GM19324 (cell line): ENCODE measurements at regions not wholly inside any gene's neighbourhood (a gene's known extent, or its start where the extent isn't known, plus 50 kb on each side); places are given as distances from the start of the nearest gene placed in this dataset.
"Not testable (repeated sequence)": the region's sequence is repeated elsewhere in the genome, so short reads cannot be mapped to it uniquely, and the experiment has no call there.

ENCODE experiments used
- ATAC-seq: cut with Tn5 transposase; IDR thresholded peaks from one replicate; pipeline ENCODE4 v1.9.1; 2021; ENCODE audit warnings: mild to moderate bottlenecking, moderate library complexity; ENCODE audit not compliant: unreplicated experiment, low FRiP score

- no peak for ATAC-seq
Observed at GRCh38 chr14:106459971-106460730, 933.8 kb downstream of the TMEM121 start.

GRCh38 chr14:106460916-106461315, 934.5 kb downstream of the TMEM121 start:
- ATAC-seq = no peak

GRCh38 chr14:106466483-106466882, 940.1 kb downstream of the TMEM121 start:
- not testable (repeated sequence) for ATAC-seq

- not testable (repeated sequence) for ATAC-seq
Observed at GRCh38 chr14:106468869-106469268, 942.5 kb downstream of the TMEM121 start.

- ATAC-seq = not testable (repeated sequence)
Observed at GRCh38 chr14:106470028-106470427, 943.6 kb downstream of the TMEM121 start.

GRCh38 chr14:106474261-106475028, 948.1 kb downstream of the TMEM121 start:
- not testable (repeated sequence) for ATAC-seq

GRCh38 chr14:106475214-106475613, 948.8 kb downstream of the TMEM121 start:
- not testable (repeated sequence) for ATAC-seq

- ATAC-seq = not testable (repeated sequence)
Observed at GRCh38 chr14:106477600-106477999, 951.2 kb downstream of the TMEM121 start.

- ATAC-seq = not testable (repeated sequence)
Observed at GRCh38 chr14:106480287-106480686, 953.9 kb downstream of the TMEM121 start.

- not testable (repeated sequence) for ATAC-seq
Observed at GRCh38 chr14:106482213-106482612, 955.8 kb downstream of the TMEM121 start.

GRCh38 chr14:106487600-106487999, 961.2 kb downstream of the TMEM121 start:
- no peak for ATAC-seq

- ATAC-seq = no peak
Observed at GRCh38 chr14:106488291-106488690, 961.9 kb downstream of the TMEM121 start.

- no peak for ATAC-seq
Observed at GRCh38 chr14:106489112-106489881, 962.9 kb downstream of the TMEM121 start.

GRCh38 chr14:106490442-106490841, 964.1 kb downstream of the TMEM121 start:
- no peak for ATAC-seq

GRCh38 chr14:106491851-106492250, 965.5 kb downstream of the TMEM121 start:
- ATAC-seq = no peak

- ATAC-seq = no peak
Observed at GRCh38 chr14:106493962-106494823, 967.8 kb downstream of the TMEM121 start.

- ATAC-seq = no peak
Observed at GRCh38 chr14:106500571-106500970, 974.2 kb downstream of the TMEM121 start.

- ATAC-seq = no peak
Observed at GRCh38 chr14:106501898-106502297, 975.5 kb downstream of the TMEM121 start.

- ATAC-seq = no peak
Observed at GRCh38 chr14:106505366-106505765, 979.0 kb downstream of the TMEM121 start.

GRCh38 chr14:106506881-106507305, 980.5 kb downstream of the TMEM121 start:
- ATAC-seq = no peak
